ENCODE measurements at regions not wholly inside any gene's neighbourhood (a gene's known extent, or its start where the extent isn't known, plus 50 kb on each side); places are given as distances from the start of the nearest gene placed in this dataset.

GRCh38 chr2:126793885-126794613 lies 104.6 kb upstream of the TEX51 start:
- Mint-ChIP-seq H3K4me3 (no peak overlapping the region), H3K36me3 (ENCODE audit: insufficient read depth) (no peaks in the 10 kb centered on the region), H3K9me3 (no peaks in the 10 kb centered on the region), H3K27me3 (ENCODE audit: low read depth) (peaks cover 17% of the 10 kb centered on the region), H3K4me1 (ENCODE audit: low read depth) (no peaks in the 10 kb centered on the region)
- DNase-seq (no peak), ATAC-seq (no peak)

GRCh38 chr2:126795656-126796055 lies 103.0 kb upstream of the TEX51 start:
- ATAC-seq (no peak), DNase-seq (no peak)
- Mint-ChIP-seq H3K27me3 (ENCODE audit: low read depth) (peaks cover 17% of the 10 kb centered on the region), H3K36me3 (ENCODE audit: insufficient read depth) (no peaks in the 10 kb centered on the region), H3K4me1 (ENCODE audit: low read depth) (no peaks in the 10 kb centered on the region), H3K4me3 (no peak overlapping the region), H3K9me3 (no peaks in the 10 kb centered on the region)

GRCh38 chr2:126796931-126797621 lies 101.6 kb upstream of the TEX51 start:
- DNase-seq (no peak), ATAC-seq (no peak)
- Mint-ChIP-seq H3K27me3 (ENCODE audit: low read depth) (peaks cover 14% of the 10 kb centered on the region), H3K4me3 (no peak overlapping the region), H3K36me3 (ENCODE audit: insufficient read depth) (no peaks in the 10 kb centered on the region), H3K9me3 (no peaks in the 10 kb centered on the region), H3K4me1 (ENCODE audit: low read depth) (no peaks in the 10 kb centered on the region)

- H3K36me3 Mint-ChIP-seq (ENCODE audit: insufficient read depth), result no peaks in the 10 kb centered on the region
- no peaks in the 10 kb centered on the region for H3K9me3 Mint-ChIP-seq
- peaks cover 10% of the 10 kb centered on the region for H3K27me3 Mint-ChIP-seq (ENCODE audit: low read depth)
- ATAC-seq (no peak), DNase-seq (no peak)
- H3K4me1 Mint-ChIP-seq (ENCODE audit: low read depth), result no peaks in the 10 kb centered on the region
- H3K4me3 Mint-ChIP-seq, result no peak overlapping the region
Observed at GRCh38 chr2:126797622-126798275, 100.9 kb upstream of the TEX51 start.

GRCh38 chr2:126798276-126799140 lies 100.2 kb upstream of the TEX51 start:
- Mint-ChIP-seq H3K36me3 (ENCODE audit: insufficient read depth) (no peaks in the 10 kb centered on the region), H3K27me3 (ENCODE audit: low read depth) (peaks cover 7% of the 10 kb centered on the region), H3K4me3 (no peak overlapping the region), H3K9me3 (no peaks in the 10 kb centered on the region), H3K4me1 (ENCODE audit: low read depth) (no peaks in the 10 kb centered on the region)
- no peak for DNase-seq
- ATAC-seq, result no peak

GRCh38 chr2:126799301-126799700 lies 99.4 kb upstream of the TEX51 start:
- DNase-seq, result no peak
- H3K4me3 Mint-ChIP-seq, result no peak overlapping the region
- no peaks in the 10 kb centered on the region for H3K36me3 Mint-ChIP-seq (ENCODE audit: insufficient read depth)
- no peak for ATAC-seq
- H3K4me1 Mint-ChIP-seq (ENCODE audit: low read depth), result no peaks in the 10 kb centered on the region
- no peaks in the 10 kb centered on the region for H3K9me3 Mint-ChIP-seq
- H3K27me3 Mint-ChIP-seq (ENCODE audit: low read depth), result peaks cover 7% of the 10 kb centered on the region

- H3K4me3 Mint-ChIP-seq, result no peak overlapping the region
- no peaks in the 10 kb centered on the region for H3K4me1 Mint-ChIP-seq (ENCODE audit: low read depth)
- no peaks in the 10 kb centered on the region for H3K36me3 Mint-ChIP-seq (ENCODE audit: insufficient read depth)
- DNase-seq, result no peak
- H3K27me3 Mint-ChIP-seq (ENCODE audit: low read depth), result peaks cover 3% of the 10 kb centered on the region
- no peaks in the 10 kb centered on the region for H3K9me3 Mint-ChIP-seq
- no peak for ATAC-seq
Observed at GRCh38 chr2:126801473-126801872, 97.2 kb upstream of the TEX51 start.

- DNase-seq, result no peak
- Mint-ChIP-seq H3K9me3 (no peaks in the 10 kb centered on the region), H3K36me3 (ENCODE audit: insufficient read depth) (no peaks in the 10 kb centered on the region), H3K27me3 (ENCODE audit: low read depth) (no peaks in the 10 kb centered on the region), H3K4me3 (no peak overlapping the region), H3K4me1 (ENCODE audit: low read depth) (no peaks in the 10 kb centered on the region)
- no peak for ATAC-seq
Observed at GRCh38 chr2:126802316-126802715, 96.4 kb upstream of the TEX51 start.

GRCh38 chr2:126802774-126803433 lies 95.8 kb upstream of the TEX51 start:
- DNase-seq, result no peak
- Mint-ChIP-seq H3K9me3 (no peaks in the 10 kb centered on the region), H3K36me3 (ENCODE audit: insufficient read depth) (no peaks in the 10 kb centered on the region), H3K4me1 (ENCODE audit: low read depth) (no peaks in the 10 kb centered on the region), H3K27me3 (ENCODE audit: low read depth) (no peaks in the 10 kb centered on the region), H3K4me3 (no peak overlapping the region)
- ATAC-seq, result no peak

GRCh38 chr2:126803434-126803775 lies 95.3 kb upstream of the TEX51 start:
- Mint-ChIP-seq H3K27me3 (ENCODE audit: low read depth) (no peaks in the 10 kb centered on the region), H3K4me3 (no peak overlapping the region), H3K9me3 (no peaks in the 10 kb centered on the region), H3K4me1 (ENCODE audit: low read depth) (no peaks in the 10 kb centered on the region), H3K36me3 (ENCODE audit: insufficient read depth) (no peaks in the 10 kb centered on the region)
- DNase-seq, result no peak
- no peak for ATAC-seq

- Mint-ChIP-seq H3K4me3 (no peak overlapping the region), H3K27me3 (ENCODE audit: low read depth) (no peaks in the 10 kb centered on the region), H3K9me3 (no peaks in the 10 kb centered on the region), H3K36me3 (ENCODE audit: insufficient read depth) (no peaks in the 10 kb centered on the region), H3K4me1 (ENCODE audit: low read depth) (no peaks in the 10 kb centered on the region)
- ATAC-seq (no peak), DNase-seq (no peak)
Observed at GRCh38 chr2:126804347-126804746, 94.3 kb upstream of the TEX51 start.

GRCh38 chr2:126808929-126809328 lies 89.8 kb upstream of the TEX51 start:
- DNase-seq (no peak), ATAC-seq (no peak)
- Mint-ChIP-seq H3K4me1 (ENCODE audit: low read depth) (no peaks in the 10 kb centered on the region), H3K4me3 (no peak overlapping the region), H3K36me3 (ENCODE audit: insufficient read depth) (no peaks in the 10 kb centered on the region), H3K27me3 (ENCODE audit: low read depth) (no peaks in the 10 kb centered on the region), H3K9me3 (no peaks in the 10 kb centered on the region)

- Mint-ChIP-seq H3K36me3 (ENCODE audit: insufficient read depth) (no peaks in the 10 kb centered on the region), H3K4me3 (no peak overlapping the region), H3K27me3 (ENCODE audit: low read depth) (no peaks in the 10 kb centered on the region), H3K4me1 (ENCODE audit: low read depth) (no peaks in the 10 kb centered on the region), H3K9me3 (no peaks in the 10 kb centered on the region)
- DNase-seq, result no peak
- ATAC-seq, result no peak
Observed at GRCh38 chr2:126809340-126809739, 89.3 kb upstream of the TEX51 start.

GRCh38 chr2:126810001-126810400 lies 88.7 kb upstream of the TEX51 start:
- H3K36me3 Mint-ChIP-seq (ENCODE audit: insufficient read depth), result no peaks in the 10 kb centered on the region
- H3K4me1 Mint-ChIP-seq (ENCODE audit: low read depth), result no peaks in the 10 kb centered on the region
- H3K27me3 Mint-ChIP-seq (ENCODE audit: low read depth), result peaks cover 1% of the 10 kb centered on the region
- no peaks in the 10 kb centered on the region for H3K9me3 Mint-ChIP-seq
- ATAC-seq, result no peak
- H3K4me3 Mint-ChIP-seq, result no peak overlapping the region
- no peak for DNase-seq

Data from activated T-cell treated with anti-CD3 and anti-CD28 coated beads, Interleukin-2, amount 50 U/mL, for 4 hours (primary cell).